Stomach (tissue), 4 donors: ENCODE measurements at regions not wholly inside any gene's neighbourhood (a gene's known extent, or its start where the extent isn't known, plus 50 kb on each side); places are given as distances from the start of the nearest gene placed in this dataset.

Source experiments
- CTCF ChIP-seq, 7 experiments: fragments of 450-650 bp in 4 of 7; fragments of 200-600 bp in 3 of 7; sonication (generic) in 3 of 7; IDR thresholded peaks; one replicate each; pipeline ENCODE4 v1.5.1; 2016 to 2019; ENCODE audit warnings: antibody characterized with exemption in 7 of 7, control low read depth in 2 of 7, mild to moderate bottlenecking in 1 of 7
- EP300 ChIP-seq: sonication (generic); formaldehyde crosslinking; IDR thresholded peaks from one replicate; pipeline ENCODE4 v1.6.1; 2017; ENCODE audit warnings: antibody characterized with exemption
- POLR2A ChIP-seq, 4 donors: fragments of 450-650 bp; IDR thresholded peaks; one replicate each; pipeline ENCODE4 v1.6.1; 2016; ENCODE audit warnings: antibody characterized with exemption in 4 of 4, control low read depth in 2 of 4, mild to moderate bottlenecking in 1 of 4, moderate library complexity in 1 of 4
- POLR2AphosphoS5 ChIP-seq, 3 donors: sonication (generic); formaldehyde crosslinking; IDR thresholded peaks; one replicate each; pipeline ENCODE4 v1.6.1; 2016; ENCODE audit warnings: antibody characterized with exemption in 3 of 3

GRCh38 chr14:28690029-28690692 lies 76.4 kb upstream of the FOXG1 start:
- no peak for TF ChIP-seq CTCF (IDR thresholded peaks at IDR 0.05)
- TF ChIP-seq POLR2A (IDR thresholded peaks at IDR 0.05): no peak
- no peak for TF ChIP-seq POLR2AphosphoS5 (IDR thresholded peaks at IDR 0.05)
- TF ChIP-seq EP300: no peak
